NT2/D1 (cell line): ENCODE measurements at regions not wholly inside any gene's neighbourhood (a gene's known extent, or its start where the extent isn't known, plus 50 kb on each side); places are given as distances from the start of the nearest gene placed in this dataset.

Experiments used
- DNase-seq: peaks from one replicate; pipeline ENCODE4 v3.0.0-alpha.2; 2011; ENCODE audit warnings: low read depth, low spot score
- H3K27me3 ChIP-seq: 2 replicates; pipeline ENCODE4 v1.6.0; 2011; ENCODE audit warnings: mild to moderate bottlenecking; ENCODE audit not compliant: insufficient read length, insufficient read depth
- H3K36me3 ChIP-seq: 2 replicates; pipeline ENCODE4 v1.6.1; 2011; ENCODE audit warnings: mild to moderate bottlenecking, low read length, mixed read lengths; ENCODE audit not compliant: insufficient read depth, insufficient read length
- H3K4me1 ChIP-seq: 2 replicates; pipeline ENCODE4 v1.5.1; 2011; ENCODE audit not compliant: insufficient read depth, insufficient read length
- H3K4me3 ChIP-seq: 2 replicates; pipeline ENCODE4 v1.5.1; 2011; ENCODE audit warnings: low read depth; ENCODE audit not compliant: insufficient read length
- H3K9ac ChIP-seq: 2 replicates; pipeline ENCODE4 v1.6.0; 2011; ENCODE audit warnings: low read depth; ENCODE audit not compliant: insufficient read length
- H3K9me3 ChIP-seq: 2 replicates; pipeline ENCODE4 v1.5.1; 2011; ENCODE audit warnings: mild to moderate bottlenecking, low read length; ENCODE audit not compliant: insufficient read depth
- SUZ12 ChIP-seq: IDR thresholded peaks from 2 replicates; pipeline ENCODE4 v1.6.1; 2011; ENCODE audit not compliant: insufficient read length, insufficient read depth; ENCODE audit errors: extremely low read depth
- YY1 ChIP-seq: IDR thresholded peaks from 2 replicates; pipeline ENCODE4 v1.6.1; 2011; ENCODE audit not compliant: insufficient read length, insufficient read depth
- ZNF274 ChIP-seq: IDR thresholded peaks from 2 replicates; pipeline ENCODE4 v1.6.1; 2011; ENCODE audit warnings: mild to moderate bottlenecking, low read depth, low read length

DNA sequence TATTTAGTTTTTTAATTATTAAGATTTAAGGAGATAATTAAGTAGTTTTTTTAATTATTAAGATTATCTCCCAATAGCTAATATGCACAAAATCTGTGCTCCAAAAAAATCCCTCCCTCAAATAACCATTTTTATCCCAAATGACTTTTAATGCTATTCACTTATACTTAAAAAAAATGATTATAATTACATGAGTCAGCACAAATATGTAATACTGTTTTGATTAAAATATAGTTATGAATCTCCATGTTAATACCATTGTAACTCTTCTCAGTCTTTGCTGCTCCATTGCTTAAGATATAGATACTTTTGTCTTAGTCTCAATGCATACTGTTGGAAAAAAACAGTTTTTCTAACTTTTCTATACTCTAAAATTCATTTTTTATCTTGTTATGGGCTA lies 1121.1 kb upstream of the ADGRL3 start:
- H3K27me3 ChIP-seq, result no peaks in the 10 kb centered on the region
- H3K4me3 ChIP-seq, result no peak overlapping the region
- DNase-seq, result no peak
- TF ChIP-seq SUZ12, result no peak
- TF ChIP-seq ZNF274, result no peak
- no peak for TF ChIP-seq YY1
- no peaks in the 10 kb centered on the region for H3K4me1 ChIP-seq
- no peak overlapping the region for H3K9ac ChIP-seq
- H3K36me3 ChIP-seq, result no peaks in the 10 kb centered on the region
- H3K9me3 ChIP-seq, result no peaks in the 10 kb centered on the region

DNA sequence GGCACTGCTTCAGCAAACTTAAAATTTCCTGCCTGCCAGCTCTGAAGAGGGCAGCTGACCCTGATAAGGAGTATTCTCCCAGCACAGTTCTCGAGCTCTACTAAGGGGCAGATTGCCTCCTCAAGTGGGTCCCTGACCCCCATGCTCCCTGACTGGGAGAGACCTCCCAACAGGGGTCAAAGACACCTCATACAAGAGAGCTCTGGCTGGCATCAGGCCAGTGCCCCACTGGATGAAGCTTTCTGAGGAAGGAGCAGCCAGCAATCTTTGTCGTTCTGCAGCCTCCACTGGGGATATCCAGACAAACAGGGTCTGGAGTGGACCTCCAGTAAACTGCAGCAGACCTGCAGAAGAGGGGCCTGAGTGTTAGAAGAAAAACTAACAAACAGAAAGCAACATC lies 1118.3 kb upstream of the ADGRL3 start:
- H3K36me3 ChIP-seq, result no peaks in the 10 kb centered on the region
- H3K9ac ChIP-seq, result no peak overlapping the region
- no peak for DNase-seq
- no peaks in the 10 kb centered on the region for H3K9me3 ChIP-seq
- H3K27me3 ChIP-seq, result no peaks in the 10 kb centered on the region
- no peak overlapping the region for H3K4me3 ChIP-seq
- TF ChIP-seq YY1 (no peak), SUZ12 (no peak), ZNF274 (no peak)
- H3K4me1 ChIP-seq, result no peaks in the 10 kb centered on the region

DNA sequence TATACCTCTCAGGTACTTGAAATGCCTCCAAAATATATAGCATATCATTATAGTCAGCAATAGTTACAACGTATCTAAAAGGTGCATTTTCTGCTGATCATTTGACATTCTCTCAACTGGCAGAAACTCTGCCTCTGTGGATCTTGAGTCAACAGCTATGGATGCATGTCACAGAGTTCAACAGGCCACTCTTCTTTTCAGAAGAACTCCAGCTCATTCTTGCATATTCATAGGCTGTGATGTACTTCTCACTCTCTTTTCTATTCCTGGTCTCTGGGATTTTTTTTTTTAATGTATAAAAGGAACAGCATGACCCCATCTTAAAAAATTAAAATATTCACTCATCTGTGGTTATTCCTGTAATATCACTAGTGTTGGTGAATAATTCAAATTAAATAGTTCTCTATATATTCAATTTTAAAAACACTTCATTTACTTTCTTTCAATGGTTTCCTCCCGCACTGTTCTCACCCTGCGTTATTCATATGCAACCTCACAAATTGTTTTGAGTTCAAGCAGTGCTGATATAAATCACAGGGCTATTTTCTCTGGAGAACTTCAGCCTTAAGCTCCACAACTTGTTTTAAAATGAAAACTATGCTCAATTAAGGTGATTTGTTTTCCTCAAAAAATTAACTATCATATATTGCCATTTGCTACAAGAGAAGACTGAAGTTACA lies 1111.2 kb upstream of the ADGRL3 start:
- Histone ChIP-seq H3K27me3 (no peaks in the 10 kb centered on the region), H3K4me3 (no peak overlapping the region), H3K9ac (no peak overlapping the region), H3K9me3 (no peaks in the 10 kb centered on the region), H3K4me1 (no peaks in the 10 kb centered on the region), H3K36me3 (no peaks in the 10 kb centered on the region)
- DNase-seq, result no peak
- no peak for TF ChIP-seq YY1
- TF ChIP-seq SUZ12, result no peak
- TF ChIP-seq ZNF274, result no peak

DNA sequence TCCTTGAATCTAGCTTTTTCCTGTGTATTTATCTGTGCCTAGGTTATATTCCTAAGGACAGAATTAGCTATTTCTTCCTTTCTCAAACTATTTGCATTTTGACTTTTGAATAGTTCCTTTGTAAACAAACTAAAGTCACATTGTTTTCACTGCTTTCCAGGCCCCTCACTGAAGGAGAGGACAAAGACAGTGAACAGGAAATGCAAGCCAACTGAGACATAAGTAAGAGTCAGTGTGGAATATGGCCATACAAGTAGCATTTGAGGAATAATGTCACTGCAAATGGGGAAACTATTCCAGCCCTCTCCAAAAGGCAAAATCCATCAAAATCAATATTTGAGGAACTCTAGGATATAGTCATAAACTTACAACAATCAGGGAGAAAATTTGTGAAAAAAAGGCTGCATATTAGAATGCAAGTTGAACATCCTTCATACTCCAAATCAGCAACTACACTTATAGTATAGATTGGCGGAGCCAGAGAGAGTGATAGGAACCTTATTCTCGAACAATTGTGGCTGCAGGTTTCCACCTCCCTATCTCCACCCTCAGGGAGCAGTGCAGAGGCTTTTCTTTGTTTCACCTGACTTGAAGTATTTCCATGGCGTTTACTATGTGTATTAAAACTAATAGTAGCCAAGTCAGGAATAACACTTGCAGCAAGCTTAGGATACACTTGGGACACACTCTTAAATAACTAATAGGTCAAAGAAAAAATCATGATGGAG lies 1110.4 kb upstream of the ADGRL3 start:
- no peak overlapping the region for H3K4me3 ChIP-seq

DNA sequence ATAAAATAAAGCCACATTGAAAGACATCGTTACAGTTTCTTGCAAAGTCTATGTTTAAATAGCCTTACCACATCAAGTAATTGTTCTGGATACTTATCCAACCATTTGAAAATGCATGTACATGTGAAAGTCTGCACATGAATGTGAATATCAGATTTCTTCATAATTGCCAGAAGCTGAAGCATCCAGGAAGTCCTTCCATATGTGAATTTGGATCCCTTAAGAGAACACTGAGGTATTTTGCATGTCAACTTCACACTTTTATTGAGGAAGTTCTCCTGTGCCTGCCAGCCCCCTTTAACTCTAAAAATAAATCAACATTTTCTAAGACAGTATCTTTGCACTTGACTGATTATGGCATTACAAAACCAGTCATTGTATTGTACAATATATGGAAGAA lies 1103.5 kb upstream of the ADGRL3 start:
- Histone ChIP-seq H3K27me3 (no peaks in the 10 kb centered on the region), H3K4me1 (no peaks in the 10 kb centered on the region)
- no peak for TF ChIP-seq SUZ12
- no peak for TF ChIP-seq YY1
- no peak for TF ChIP-seq ZNF274

More for the DNA sequence above, 1110.4 kb upstream of the ADGRL3 start:
- Histone ChIP-seq H3K27me3 (no peaks in the 10 kb centered on the region), H3K36me3 (no peaks in the 10 kb centered on the region), H3K9ac (no peak overlapping the region), H3K9me3 (no peaks in the 10 kb centered on the region), H3K4me1 (no peaks in the 10 kb centered on the region)
- TF ChIP-seq YY1, result no peak
- TF ChIP-seq SUZ12, result no peak
- no peak for TF ChIP-seq ZNF274
- no peak for DNase-seq

DNA sequence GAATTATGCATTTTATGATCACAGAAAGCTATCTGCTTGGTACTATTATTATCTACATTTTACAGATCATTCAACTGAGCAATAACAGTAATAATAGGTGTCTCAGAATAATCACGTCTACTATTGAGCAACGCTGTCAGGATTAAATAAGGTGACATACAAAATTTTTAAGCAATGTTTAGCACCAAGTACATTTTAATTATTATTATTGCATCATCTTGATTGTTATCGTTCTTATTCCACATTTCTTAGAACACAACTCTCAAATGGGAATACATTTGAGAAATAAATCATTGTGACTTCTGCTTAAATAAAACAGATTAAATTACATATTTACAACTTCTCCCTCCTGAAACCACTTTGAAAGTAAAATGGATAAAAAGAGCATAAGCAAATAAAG lies 1083.5 kb upstream of the ADGRL3 start:
- no peaks in the 10 kb centered on the region for H3K4me1 ChIP-seq
- no peak overlapping the region for H3K4me3 ChIP-seq
- TF ChIP-seq SUZ12 (no peak), ZNF274 (no peak), YY1 (no peak)
- no peaks in the 10 kb centered on the region for H3K27me3 ChIP-seq
- no peaks in the 10 kb centered on the region for H3K36me3 ChIP-seq
- no peak overlapping the region for H3K9ac ChIP-seq
- no peak for DNase-seq
- H3K9me3 ChIP-seq, result no peaks in the 10 kb centered on the region

More for the DNA sequence above, 1103.5 kb upstream of the ADGRL3 start:
- H3K4me3 ChIP-seq, result no peak overlapping the region
- H3K9me3 ChIP-seq, result no peaks in the 10 kb centered on the region
- no peaks in the 10 kb centered on the region for H3K36me3 ChIP-seq
- H3K9ac ChIP-seq, result no peak overlapping the region
- DNase-seq, result no peak

DNA sequence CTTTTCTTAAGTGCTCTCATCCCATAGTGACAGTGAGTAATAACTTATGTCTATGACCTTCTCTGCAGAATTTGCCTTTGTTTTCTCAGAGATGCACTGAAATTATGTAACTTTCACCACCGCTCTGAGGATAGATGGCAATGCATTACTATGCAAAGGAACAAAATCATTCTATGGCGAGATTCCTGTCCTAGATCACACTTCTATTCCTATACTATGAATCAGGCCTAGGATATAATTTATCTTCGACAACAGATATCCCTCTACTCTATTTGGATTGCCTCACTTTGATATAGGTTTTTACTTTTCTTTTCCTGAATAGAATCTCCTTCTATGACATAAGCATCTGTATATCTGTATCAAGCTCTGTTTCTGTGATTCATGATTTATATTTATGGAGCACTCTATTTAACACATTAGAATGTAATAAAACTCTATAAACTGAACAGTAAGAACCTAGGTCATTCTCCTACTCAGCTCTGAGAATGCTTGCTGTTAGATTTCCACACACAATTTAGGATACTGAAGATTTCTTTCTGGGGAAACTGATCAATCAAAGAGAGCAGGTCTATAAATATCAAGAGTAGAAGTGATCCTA lies 1082.3 kb upstream of the ADGRL3 start:
- H3K4me1 ChIP-seq, result no peaks in the 10 kb centered on the region
- H3K27me3 ChIP-seq, result no peaks in the 10 kb centered on the region
- no peaks in the 10 kb centered on the region for H3K36me3 ChIP-seq
- H3K4me3 ChIP-seq, result no peak overlapping the region
- 0 out of 2 replicates have a peak, but pooled peaks cover 2% of the 10 kb centered on the region for H3K9me3 ChIP-seq
- no peak overlapping the region for H3K9ac ChIP-seq
- no peak for DNase-seq
- TF ChIP-seq SUZ12, result no peak
